GM18907 (cell line): ENCODE measurements at regions not wholly inside any gene's neighbourhood (a gene's known extent, or its start where the extent isn't known, plus 50 kb on each side); places are given as distances from the start of the nearest gene placed in this dataset.
"Not testable (repeated sequence)": the region's sequence is repeated elsewhere in the genome, so short reads cannot be mapped to it uniquely, and the experiment has no call there.

Experiments used
- ATAC-seq: cut with Tn5 transposase; IDR thresholded peaks from one replicate; pipeline ENCODE4 v1.9.1; 2021; ENCODE audit warnings: mild to moderate bottlenecking, moderate library complexity; ENCODE audit not compliant: unreplicated experiment

DNA sequence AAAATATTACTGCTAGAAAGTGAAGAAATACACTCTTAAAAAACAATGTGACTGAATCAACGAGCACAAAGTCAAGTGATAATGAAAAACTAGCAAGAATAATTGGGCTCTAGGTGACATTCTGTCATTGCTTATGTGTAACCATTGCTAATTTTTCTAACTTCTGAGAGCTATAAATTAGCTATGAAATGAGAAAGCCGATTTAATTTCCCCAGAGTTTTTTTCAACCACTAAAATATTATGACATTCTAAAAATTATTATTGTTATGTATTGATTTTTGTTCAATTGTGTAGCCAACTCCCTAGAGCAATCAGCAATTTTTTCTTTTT is 458.6 kb upstream of the ATXN8OS start:
- ATAC-seq = no peak

DNA sequence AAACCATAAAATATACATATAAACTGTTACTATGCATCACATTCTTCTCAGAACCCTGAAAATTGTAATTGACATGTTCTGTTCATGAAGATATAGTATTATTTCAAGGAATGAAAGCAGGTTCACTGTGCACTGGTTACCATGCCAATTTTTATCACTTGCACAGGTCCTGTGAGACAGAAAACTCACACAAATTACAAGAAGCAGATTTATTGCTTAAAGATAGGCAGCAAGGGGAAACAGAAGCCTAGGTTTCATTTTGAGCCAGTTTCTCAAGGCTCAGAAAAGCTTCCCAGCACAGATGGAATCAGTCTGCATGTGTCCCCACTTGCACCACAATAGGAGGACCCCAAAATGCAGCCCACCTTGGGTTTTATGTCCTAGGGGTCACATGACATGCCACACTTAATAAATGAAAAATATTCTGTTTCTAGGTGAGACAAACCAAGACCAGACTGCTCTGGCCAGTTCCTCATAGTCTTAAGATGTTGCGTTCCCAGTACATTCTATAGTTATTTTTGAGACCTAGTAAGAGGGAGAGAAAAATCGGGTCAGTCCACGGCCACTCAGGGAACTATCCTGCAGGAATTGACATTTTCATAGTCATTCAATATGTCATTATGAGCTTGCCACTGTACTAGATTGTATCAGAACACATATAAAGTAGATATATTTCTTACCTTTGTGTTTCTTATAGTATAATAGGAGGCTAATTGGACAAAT is 459.1 kb upstream of the ATXN8OS start:
- no peak for ATAC-seq

DNA sequence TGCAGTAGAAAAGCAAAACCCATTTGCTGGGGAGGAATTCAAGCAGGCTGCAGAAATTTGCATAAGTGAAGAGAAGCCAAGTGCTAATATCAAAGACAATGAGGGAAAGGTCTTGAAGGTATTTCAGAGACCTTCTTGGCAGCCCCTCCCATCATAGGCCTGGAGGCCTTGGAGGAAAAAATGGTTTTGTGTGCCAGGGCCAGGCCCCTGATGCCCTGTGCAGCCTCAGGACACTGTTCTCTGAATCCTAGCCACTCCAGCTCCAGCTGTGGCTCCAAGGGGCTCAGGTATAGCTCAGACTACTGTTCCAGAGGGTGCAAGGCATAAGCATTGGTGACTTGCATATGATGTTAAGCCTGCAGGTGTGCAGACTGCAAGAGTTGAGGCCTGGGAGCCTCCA is 463.2 kb upstream of the ATXN8OS start:
- no peak for ATAC-seq

DNA sequence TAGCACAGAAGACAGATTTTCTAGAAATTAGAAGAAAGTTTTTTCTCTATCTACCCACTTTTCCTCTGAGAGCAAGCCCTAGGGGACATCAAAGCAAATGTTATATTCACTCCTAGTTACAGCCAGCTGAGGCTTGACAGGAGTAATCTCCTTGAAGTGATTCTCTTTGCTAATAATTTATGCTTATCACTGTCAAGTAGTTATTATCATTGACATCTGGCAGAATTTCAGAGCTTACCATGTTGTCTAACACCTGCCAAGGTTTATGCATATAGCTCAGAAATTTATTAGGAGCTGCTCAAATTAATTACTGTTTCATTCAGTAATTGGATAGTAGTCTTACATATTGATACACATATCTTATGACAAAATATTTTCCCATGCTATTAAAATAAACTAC is 465.9 kb upstream of the ATXN8OS start:
- ATAC-seq = no peak

DNA sequence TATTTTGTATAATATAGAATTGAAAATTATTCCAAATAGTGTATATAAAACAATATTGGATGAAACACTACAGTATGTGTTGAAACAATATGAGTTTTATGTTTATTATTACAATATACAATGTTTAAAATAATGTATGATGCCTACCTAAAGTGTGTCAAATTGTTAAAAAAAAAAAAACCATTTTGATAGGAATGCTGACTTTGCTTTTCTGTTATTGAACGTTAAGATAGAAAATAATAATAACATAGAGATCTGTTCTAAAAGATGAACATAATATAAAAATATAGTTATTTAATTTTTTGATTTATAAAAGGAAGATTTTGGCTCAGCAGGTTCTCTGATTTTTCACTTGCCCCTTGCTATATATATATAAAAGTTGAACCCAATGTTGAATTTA is 474.6 kb upstream of the ATXN8OS start:
- no peak for ATAC-seq

DNA sequence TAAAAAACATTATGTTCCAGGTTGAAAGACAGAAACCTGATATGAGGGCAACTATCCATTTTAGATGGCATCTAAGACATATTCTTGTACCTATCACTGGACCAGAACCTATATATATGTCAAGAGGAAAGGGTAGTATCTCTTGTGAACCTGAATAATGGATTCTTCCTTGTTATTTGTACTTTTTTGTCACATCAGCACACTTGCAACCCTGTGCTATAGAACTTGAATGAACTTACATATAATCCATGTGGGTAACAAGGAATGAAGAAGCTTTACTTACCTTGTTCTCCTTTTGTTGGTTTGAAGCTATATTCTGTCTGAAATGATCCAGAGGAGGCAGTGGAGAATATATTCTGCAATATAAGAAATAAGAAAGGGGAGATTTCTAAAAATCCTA is 483.7 kb upstream of the ATXN8OS start:
- no peak for ATAC-seq

DNA sequence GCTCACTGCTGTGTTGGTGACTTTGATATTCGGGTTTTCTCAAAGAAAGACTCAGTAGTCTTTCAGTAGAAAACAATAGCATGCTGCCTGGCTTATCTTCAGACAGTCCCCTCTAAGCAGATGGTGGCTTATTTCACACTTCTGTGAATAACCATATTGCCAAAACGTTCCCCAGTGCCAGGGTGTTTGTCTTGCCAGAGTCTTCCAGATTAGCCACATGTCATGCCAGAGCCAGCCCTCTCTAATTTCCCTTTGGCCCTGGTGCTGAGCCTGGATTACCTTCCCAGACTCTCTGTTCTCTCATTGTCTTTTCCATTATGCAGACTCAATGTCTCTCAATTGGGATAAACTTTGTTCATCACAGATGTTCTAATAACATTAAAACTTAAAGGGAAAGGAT is 488.0 kb upstream of the ATXN8OS start:
- ATAC-seq = no peak

DNA sequence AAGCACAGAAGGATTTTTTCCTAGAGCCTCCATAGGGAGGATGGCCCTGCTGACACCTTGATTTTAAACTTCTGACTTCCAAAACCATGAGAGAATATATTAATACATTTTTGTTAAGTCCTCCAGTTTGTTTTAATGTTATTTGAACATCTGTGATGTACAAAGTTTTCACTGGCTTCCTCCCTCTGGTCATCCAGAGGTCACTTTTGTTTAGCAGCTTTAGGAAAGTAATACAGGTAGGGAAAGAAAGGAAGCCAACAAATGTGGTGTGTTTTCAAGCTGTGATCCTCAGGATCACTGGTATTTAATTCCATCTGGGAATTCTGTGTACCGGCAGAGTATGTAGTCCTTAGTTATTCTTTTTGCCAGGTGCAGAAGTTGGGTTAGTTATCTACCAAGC is 488.8 kb upstream of the ATXN8OS start:
- no peak for ATAC-seq

DNA sequence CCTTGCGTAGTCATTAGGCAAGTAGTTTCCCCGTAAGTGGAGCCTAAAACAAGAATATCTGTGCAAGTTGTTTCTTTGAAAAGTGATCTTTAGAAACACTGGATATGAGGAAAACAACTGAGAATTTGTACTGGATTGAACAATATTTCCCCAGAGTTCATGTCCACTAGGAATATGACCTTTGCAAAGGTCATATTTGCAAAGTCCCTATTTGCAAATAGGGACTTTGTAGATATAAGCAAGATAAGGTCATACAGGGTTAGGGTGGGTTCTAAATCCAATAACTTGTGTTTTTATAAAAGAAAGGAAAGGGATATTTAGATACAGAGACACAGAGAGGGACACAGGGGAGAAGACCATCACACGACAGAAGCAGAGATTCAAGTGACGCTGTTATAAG is 489.2 kb upstream of the ATXN8OS start:
- ATAC-seq = no peak

DNA sequence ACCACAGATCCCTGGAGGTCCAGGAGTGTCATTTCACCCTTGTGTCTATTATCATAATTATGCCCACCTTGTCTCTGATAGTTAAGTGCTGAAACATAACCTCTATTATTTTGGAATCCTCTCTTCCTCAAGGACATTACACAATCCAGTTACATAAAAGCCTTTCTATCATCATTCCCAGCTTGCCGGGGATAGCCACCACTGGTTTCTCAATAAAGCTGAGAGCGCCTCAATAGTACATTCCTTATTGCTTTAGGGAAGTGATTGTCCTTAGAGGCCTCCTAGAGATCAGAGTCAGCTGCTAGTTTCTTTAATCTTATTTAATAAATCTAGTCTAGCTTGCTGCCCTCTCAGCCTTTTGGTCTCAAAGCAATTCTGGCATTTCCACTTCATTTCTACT is 490.0 kb upstream of the ATXN8OS start:
- no peak for ATAC-seq

DNA sequence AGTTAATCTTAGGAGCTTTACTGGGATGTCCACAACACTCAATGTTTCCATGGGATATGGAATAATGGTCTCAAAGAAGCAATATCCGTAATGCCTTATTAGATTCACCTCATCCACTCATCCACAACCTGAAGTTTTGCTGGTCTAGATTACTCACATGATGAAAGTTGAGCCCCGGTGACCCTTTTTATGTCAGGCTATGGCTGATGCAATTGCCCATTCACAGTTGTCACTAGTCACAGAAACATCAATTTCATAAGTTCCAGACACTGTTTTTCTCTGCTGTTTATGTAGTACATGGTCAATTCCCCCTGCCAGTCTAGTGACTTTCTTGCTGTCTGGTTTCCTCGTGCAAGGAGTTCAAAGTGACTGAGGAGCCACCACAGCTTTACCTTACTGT is 491.2 kb upstream of the ATXN8OS start:
- ATAC-seq = no peak

DNA sequence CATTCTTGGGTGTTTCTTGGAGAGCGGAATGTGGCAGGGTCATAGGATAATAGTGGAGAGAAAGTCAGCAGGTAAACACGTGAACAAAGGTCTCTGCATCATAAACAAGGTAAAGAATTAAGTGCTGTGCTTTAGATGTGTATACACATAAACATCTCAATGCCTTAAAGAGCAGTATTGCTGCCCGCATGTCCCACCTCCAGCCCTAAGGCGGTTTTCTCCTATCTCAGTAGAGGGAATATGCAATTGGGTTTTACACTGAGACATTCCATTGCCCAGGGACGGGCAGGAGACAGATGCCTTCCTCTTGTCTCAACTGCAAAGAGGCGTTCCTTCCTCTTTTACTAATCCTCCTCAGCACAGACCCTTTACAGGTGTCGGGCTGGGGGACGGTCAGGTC is 492.6 kb upstream of the ATXN8OS start:
- ATAC-seq = not testable (repeated sequence)

DNA sequence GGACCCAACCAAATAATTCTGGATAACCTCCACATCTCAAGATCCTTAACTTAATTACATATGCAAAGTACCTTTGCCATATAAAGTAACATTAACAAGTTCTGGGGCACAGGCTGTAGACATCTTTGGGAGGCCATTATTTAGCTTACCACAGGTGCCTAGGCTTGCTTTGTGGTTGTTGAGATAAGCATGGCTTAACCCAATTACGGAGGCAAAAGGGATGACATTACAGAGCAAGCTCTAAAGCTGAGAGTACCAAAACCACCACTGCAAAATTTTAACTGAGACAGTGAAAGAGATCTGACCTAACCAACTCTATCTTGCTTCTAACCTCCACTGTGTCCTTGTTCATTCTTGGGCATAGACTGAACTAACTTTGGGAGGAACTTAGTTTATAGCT is 502.9 kb upstream of the ATXN8OS start:
- no peak for ATAC-seq

DNA sequence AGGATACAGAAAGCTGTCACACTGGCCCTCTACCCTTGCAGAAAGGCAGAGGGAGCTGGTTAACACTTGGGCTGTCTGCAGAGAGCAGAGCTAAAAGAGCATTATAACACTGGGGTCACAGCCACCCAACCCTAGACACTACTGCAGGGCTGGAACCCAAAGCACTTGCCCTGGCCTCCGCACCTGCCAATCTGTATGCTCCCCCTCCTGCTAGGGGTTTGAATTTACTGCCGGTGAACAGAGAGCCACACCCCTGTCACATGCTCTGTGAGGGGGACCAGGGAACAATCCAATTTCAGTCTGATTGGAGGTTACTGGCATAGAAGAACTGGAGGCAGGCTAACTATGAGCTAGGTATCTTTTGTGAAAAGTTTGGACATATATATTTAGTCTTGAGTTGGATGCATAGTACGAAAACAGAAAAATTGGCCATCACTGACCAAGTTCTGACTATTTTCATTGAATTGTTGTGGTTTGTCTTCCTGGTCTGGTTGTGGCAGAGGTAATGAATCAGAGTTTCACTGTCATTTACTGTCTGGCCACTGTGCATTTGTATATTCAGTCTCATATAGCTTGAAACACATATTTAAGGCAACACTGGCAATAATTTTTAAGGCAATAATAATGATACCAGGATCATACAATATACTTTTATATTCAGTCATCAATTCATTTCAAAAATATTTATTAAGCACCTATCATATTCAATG is 504.3 kb upstream of the ATXN8OS start:
- ATAC-seq = no peak

DNA sequence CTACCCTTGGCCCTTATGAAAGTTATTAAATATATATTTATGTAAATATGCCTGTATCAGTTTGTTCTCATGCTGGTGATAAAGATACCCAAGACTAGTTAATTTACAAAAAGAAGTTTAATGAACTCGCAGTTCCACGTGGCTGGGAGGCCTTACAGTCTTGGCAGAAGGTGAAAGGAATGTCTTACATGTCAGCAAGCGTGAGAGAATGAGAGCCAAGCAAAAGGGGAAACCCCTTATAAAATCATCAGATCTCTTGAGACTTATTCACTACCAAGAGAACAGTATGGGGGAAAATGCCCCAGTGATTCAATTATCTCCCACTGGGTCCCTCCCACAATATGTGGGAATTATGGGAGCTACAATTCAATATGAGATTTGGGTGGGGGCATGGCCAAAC is 506.0 kb upstream of the ATXN8OS start:
- ATAC-seq = no peak

DNA sequence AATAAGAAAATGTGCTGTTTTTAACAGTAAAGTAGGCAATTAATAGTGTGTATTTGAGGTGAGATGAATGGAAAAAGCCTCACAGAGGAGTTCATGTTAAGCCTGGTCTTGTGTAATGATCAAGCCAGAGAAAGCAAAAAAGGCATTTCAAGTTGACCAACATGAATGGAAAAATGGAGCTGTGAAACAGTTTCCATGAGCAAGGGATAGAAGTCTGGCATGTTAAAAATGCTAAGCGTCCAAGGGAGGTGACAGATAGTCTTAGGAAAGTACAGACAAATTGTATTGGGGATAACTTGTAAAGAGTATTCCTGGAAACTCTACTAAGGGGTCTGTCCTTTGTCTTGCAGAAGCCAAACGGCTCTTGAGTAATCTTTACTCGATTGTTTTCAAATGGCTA is 506.8 kb upstream of the ATXN8OS start:
- ATAC-seq = no peak

DNA sequence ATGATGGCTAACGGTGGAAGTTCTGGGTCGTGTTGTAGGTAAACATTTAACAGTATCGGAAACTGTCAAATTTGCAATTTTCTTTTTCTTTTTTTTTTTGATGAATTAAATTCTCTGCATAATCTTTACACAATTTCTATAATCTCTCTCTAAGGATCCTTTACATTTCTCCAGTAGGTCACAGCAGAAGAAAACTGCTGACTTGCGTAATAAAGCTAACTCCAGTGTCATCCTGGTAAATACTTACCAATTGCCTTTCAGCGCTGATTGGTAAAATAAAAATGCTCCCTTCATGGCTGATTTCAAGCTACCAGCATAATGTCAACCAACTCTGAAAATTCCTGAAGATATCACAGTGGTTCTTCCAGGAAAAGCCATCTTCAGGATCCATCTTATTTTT is 510.5 kb upstream of the ATXN8OS start:
- ATAC-seq = no peak

DNA sequence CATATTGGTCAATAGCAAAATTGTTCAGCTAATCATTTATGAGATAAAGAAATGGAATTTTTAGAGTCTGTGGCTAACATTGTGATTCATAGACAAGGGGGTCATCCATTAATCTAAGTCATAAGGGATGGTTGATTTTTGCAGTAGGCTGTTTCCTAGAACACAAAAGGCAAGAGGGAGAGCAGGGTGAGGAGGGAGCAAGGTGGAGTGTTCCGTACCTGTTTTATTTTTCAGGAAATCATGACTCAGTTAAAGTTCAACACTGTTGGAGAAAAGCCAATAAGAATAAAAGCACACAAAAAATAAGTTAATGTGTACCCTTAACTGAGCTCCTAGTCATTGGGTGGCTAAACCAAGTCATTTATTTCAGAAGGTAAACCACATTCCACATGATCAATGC is 512.4 kb upstream of the ATXN8OS start:
- ATAC-seq = no peak

DNA sequence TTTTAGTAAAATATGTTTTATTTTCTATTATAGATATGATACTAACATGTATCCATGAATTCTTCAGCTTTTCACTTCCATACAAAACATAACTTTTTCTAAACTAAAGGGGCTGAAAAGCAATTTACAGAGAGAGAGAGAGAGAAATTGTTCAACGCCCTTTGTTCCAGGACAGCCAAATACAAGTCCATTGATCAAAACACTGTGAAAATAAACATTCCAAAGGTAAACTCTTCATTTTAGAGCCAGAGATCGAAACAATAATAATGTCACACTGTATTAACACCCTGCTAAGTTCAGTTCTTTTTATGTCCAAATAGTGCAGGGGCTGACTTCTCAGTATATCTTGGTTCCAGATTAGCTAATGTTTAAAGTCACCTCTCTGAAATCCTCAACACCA is 516.2 kb upstream of the ATXN8OS start:
- ATAC-seq = no peak

DNA sequence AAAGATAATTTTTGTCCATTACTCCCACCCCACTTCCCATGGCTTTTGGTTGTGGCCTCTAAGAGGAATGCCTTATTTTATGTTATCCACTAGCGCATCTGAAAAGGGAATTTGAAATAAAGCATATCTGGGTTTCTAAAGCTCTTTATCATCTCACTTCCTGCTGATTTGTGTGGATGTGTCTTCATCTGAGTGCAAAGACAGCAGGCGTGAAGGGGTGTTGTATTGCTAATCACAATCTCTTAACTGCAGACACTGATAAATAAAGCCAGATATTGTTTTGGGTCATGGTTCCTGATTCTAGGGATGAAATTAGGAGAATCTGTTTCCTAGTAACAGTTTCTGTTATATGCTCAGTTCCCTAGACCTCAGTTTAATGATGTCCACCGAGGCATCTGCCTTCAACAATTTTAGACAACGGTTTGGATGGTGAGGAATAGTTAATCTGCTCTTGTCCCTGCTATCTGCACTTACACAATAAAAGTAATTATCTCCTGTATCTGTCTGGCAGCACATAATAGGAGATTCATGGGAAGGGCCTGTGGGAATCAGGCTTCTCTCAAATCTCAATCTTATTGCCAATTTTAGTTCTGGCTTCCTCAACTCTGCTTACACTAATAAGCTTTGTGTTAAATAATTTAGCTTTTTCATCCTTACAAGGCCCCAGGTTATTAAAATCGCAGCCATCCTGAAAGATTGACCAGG is 517.9 kb upstream of the ATXN8OS start:
- ATAC-seq = no peak

DNA sequence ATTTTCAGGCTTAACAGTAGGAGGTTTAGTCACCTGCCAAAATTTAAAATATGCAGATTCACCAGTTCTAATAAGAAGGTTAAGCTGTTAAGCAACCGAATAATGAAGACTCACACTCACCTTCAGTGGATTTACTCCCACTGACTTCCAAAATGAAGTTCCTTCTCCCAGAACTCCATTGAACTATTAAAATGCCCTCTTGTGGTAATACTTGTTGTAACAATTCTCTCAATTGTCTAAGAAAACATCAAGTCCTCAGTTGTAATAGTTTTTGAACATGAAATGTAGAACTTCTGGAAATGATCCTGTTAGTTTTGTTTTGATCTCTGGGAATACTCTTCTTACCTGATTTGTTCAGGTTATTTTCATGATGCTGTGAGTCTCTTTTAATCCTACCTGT is 522.0 kb upstream of the ATXN8OS start:
- ATAC-seq = no peak

DNA sequence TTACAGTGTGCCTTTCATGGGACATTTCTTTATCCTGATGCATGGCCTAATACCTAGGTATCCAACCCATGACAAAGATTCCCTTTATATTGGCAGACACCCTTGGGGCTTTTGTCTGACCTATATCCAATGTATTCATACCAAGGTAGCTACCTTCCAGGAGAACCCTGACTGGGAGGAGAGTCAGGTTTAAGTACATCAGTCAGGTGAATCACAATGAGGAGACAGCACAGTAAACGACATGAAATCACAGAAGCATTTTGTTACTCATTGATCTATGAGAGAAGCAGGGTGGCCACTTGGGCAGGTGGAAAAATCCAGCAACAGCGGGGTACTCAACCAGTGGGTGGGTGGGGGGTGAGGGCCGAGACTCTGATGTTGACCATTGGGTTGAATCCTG is 527.4 kb upstream of the ATXN8OS start:
- no peak for ATAC-seq
